ENCODE measurements at regions not wholly inside any gene's neighbourhood (a gene's known extent, or its start where the extent isn't known, plus 50 kb on each side); places are given as distances from the start of the nearest gene placed in this dataset.

DNA sequence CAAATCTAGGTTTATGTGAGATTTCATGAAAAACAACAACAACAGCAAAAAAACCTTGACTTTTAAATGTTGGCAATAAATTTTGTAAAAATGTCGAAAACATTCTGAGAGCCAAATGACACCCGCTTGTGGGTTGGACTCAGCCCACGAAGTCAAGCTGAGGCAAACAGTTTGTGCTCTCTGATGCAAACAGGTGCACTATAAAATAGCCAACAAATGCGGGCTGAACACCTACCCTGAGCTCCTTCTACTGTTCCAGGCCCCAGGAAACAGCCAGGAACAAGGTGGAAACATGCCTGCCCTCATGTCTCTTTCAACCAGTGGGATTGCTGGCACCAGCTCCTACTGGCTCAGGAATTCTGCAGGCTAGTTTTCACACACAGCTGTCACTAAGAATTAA lies 105.0 kb upstream of the ZNF716 start:
- no peak for TF ChIP-seq POLR2A (IDR thresholded peaks at IDR 0.05; ENCODE audit: low read depth, low read length)
- no peak for TF ChIP-seq POLR2AphosphoS5 (IDR thresholded peaks at IDR 0.05; ENCODE audit: low read depth, low read length)

Measured in GM12892 (cell line).